ENCODE measurements at regions not wholly inside any gene's neighbourhood (a gene's known extent, or its start where the extent isn't known, plus 50 kb on each side); places are given as distances from the start of the nearest gene placed in this dataset.
A peak's percentile ranks its signal among the peaks of the same experiment; 100 is the strongest.

DNA sequence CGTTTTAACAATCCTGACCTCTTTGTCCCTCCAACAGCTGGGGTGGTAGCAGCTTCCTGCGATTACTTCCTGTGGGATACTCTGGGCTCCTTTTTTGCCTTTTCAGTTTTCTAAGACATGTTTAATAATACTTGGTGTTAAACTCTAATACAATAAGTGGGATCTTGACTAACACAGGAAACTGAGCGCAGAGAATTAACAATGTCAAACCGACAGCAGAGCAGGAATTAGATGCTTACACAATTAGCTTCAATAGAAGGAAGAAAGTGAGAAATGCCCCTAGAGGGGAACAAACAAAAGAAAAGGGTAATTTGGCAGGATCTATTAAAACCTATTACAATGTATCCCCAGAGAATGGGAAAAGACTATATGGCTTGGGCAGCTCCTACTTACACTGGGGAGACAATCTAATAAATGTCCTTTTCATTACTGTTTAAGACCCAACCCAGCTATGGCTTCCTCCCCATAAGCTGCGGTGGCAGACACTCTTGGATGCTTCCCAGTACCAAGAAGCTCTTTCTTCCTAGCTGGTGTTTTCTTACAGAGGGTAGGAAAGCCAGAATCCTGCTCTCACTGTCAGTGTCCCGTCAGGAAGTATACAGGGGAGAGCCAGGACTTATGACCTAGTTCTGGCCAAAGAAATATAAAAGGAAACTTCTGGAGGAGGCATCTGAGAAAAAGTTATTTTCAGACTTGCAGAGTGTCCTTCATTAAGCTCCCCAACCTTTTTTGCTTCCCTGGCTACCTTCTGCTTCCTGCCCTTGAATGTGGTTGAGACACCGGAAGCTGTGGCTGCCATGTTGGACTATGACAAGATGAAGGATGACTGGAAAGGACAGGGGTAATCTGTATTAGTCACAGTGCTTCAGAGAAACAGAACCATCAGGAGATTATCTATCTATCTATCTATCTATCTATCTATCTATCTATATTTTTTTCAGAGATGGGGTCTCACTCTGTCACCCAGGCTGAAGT, 194.1 kb upstream of the KBTBD8 start:
- TF ChIP-seq CTCF (IDR thresholded peaks at IDR 0.05; ENCODE audit: control insufficient read depth, extremely low read depth, insufficient read depth) = no peak
- H3K4me3 ChIP-seq (ENCODE audit: low read depth, low read length) = no peak overlapping the region
- no peak for DNase-seq (ENCODE audit: low read depth)

DNA sequence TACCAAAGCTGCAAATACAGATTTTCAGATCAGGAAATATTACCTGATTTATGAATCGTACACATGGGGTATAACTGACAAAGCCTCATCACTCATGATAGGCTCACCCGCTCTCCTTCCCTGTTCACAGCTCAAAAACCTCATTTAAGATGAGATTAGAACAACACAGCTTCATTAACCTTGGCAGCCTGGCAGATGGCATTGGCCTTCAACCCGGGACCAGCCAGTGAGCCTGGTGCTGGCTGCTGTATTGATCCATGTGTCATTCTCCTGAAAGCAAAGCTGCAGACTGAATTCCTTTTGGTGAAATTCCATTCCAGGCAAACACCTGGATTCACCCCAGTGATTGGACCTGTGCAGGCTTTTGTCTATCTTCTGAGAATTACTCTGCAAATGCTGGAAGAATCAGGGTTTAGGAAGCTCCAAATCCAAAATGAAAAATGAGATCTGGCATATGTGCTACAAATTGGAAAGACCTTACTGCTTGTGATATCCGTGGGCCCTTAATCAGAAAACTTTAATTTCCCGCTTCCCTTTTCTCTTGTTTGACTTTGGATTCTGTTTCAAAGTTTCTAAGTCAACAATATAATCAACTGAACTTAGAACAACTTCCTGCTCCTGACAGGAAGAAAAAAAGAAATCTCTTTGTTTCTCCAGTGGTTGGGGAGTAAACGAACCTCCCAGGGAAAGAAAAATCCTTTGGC, 189.1 kb upstream of the KBTBD8 start:
- DNase-seq (ENCODE audit: low read depth) = no peak
- H3K4me3 ChIP-seq (ENCODE audit: low read depth, low read length) = no peak overlapping the region
- no peak for TF ChIP-seq CTCF (IDR thresholded peaks at IDR 0.05; ENCODE audit: control insufficient read depth, extremely low read depth, insufficient read depth)

DNA sequence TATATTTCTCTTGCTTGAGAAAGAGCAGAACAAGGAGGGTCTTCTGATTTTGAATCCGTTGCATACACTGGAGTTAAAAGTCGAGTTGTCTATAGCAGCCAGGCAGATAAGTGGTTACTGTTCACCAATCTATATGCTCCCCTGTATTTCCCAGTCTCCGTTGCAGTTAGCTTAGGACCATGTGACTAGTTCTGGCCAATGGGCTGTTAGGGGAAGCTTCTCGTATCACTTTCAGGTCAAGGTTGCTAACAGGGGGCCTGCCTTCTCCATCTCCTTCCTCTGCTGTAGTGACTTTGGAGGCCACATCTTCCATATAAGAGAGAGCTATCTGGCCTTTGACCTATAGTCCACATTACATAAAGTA, 188.5 kb upstream of the KBTBD8 start:
- no peak overlapping the region for H3K4me3 ChIP-seq (ENCODE audit: low read depth, low read length)
- DNase-seq (ENCODE audit: low read depth) = no peak
- TF ChIP-seq CTCF (IDR thresholded peaks at IDR 0.05; ENCODE audit: control insufficient read depth, extremely low read depth, insufficient read depth) = no peak

GRCh38 chr3:66812136-66812535, 186.0 kb upstream of the KBTBD8 start:
- TF ChIP-seq CTCF (IDR thresholded peaks at IDR 0.05; ENCODE audit: control insufficient read depth, extremely low read depth, insufficient read depth) = no peak
- H3K4me3 ChIP-seq (ENCODE audit: low read depth, low read length) = no peak overlapping the region
- no peak for DNase-seq (ENCODE audit: low read depth)

GRCh38 chr3:66812741-66813140, 185.4 kb upstream of the KBTBD8 start:
- H3K4me3 ChIP-seq (ENCODE audit: low read depth, low read length) = no peak overlapping the region
- no peak for TF ChIP-seq CTCF (IDR thresholded peaks at IDR 0.05; ENCODE audit: control insufficient read depth, extremely low read depth, insufficient read depth)
- DNase-seq (ENCODE audit: low read depth) = no peak

- TF ChIP-seq CTCF (IDR thresholded peaks at IDR 0.05; ENCODE audit: control insufficient read depth, extremely low read depth, insufficient read depth) = peak; percentile 42; the same call in 1 of the 2 replicates
- no peak overlapping the region for H3K4me3 ChIP-seq (ENCODE audit: low read depth, low read length)
- DNase-seq (ENCODE audit: low read depth) = peak; percentile 40
Measured at GRCh38 chr3:66816090-66816761, 181.9 kb upstream of the KBTBD8 start.

Data from LNCaP clone FGC (cell line).